ENCODE measurements at regions not wholly inside any gene's neighbourhood (a gene's known extent, or its start where the extent isn't known, plus 50 kb on each side); places are given as distances from the start of the nearest gene placed in this dataset.
A peak's percentile ranks its signal among the peaks of the same experiment; 100 is the strongest.

DNA sequence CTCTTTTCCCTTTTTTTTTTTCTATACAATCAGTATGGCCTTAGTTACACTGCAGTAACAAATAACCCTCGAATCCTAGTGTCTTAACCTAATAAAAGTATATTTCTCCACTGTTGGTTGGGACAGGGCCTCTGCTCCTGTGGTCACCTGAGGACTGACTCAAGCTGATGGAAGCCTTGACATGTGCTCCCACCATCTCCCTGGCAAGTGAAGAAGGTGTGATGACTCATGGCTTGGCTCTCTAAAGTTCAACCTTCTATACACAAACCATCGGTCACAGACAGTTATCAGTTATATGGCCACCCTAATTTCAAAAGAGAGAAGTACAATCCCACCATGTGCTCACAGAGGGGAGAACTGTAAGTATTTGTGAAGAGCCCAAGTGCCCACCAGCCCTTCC, 65.8 kb upstream of the CACNA2D3 start:
- no peak for TF ChIP-seq POLR2A (IDR thresholded peaks at IDR 0.05; ENCODE audit: borderline replicate concordance, extremely low read depth, insufficient read depth, insufficient read length)
- TF ChIP-seq, protein P1, sequence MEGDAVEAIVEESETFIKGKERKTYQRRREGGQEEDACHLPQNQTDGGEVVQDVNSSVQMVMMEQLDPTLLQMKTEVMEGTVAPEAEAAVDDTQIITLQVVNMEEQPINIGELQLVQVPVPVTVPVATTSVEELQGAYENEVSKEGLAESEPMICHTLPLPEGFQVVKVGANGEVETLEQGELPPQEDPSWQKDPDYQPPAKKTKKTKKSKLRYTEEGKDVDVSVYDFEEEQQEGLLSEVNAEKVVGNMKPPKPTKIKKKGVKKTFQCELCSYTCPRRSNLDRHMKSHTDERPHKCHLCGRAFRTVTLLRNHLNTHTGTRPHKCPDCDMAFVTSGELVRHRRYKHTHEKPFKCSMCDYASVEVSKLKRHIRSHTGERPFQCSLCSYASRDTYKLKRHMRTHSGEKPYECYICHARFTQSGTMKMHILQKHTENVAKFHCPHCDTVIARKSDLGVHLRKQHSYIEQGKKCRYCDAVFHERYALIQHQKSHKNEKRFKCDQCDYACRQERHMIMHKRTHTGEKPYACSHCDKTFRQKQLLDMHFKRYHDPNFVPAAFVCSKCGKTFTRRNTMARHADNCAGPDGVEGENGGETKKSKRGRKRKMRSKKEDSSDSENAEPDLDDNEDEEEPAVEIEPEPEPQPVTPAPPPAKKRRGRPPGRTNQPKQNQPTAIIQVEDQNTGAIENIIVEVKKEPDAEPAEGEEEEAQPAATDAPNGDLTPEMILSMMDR (IDR thresholded peaks at IDR 0.05 in 2 of 3, conservative IDR thresholded peaks at IDR 0.05 in 1 of 3; ENCODE audit: borderline replicate concordance in 1 of 3, insufficient read depth in 1 of 3, low read depth in 2 of 3, low read length in 2 of 3): no peak
- no peak for TF ChIP-seq YY1 (IDR thresholded peaks at IDR 0.05; ENCODE audit: extremely low read depth, insufficient replicate concordance, low read depth, low read length)
- TF ChIP-seq, protein P2, sequence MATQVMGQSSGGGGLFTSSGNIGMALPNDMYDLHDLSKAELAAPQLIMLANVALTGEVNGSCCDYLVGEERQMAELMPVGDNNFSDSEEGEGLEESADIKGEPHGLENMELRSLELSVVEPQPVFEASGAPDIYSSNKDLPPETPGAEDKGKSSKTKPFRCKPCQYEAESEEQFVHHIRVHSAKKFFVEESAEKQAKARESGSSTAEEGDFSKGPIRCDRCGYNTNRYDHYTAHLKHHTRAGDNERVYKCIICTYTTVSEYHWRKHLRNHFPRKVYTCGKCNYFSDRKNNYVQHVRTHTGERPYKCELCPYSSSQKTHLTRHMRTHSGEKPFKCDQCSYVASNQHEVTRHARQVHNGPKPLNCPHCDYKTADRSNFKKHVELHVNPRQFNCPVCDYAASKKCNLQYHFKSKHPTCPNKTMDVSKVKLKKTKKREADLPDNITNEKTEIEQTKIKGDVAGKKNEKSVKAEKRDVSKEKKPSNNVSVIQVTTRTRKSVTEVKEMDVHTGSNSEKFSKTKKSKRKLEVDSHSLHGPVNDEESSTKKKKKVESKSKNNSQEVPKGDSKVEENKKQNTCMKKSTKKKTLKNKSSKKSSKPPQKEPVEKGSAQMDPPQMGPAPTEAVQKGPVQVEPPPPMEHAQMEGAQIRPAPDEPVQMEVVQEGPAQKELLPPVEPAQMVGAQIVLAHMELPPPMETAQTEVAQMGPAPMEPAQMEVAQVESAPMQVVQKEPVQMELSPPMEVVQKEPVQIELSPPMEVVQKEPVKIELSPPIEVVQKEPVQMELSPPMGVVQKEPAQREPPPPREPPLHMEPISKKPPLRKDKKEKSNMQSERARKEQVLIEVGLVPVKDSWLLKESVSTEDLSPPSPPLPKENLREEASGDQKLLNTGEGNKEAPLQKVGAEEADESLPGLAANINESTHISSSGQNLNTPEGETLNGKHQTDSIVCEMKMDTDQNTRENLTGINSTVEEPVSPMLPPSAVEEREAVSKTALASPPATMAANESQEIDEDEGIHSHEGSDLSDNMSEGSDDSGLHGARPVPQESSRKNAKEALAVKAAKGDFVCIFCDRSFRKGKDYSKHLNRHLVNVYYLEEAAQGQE (IDR thresholded peaks at IDR 0.05; ENCODE audit: low read depth): no peak
- TF ChIP-seq EZH2phosphoT487 (IDR thresholded peaks at IDR 0.05; ENCODE audit: borderline replicate concordance): no peak
- TF ChIP-seq EGR1 (IDR thresholded peaks at IDR 0.05; ENCODE audit: low read depth): no peak
- TF ChIP-seq CEBPB (IDR thresholded peaks at IDR 0.05; ENCODE audit: low read depth): no peak
- TF ChIP-seq, protein P3, sequence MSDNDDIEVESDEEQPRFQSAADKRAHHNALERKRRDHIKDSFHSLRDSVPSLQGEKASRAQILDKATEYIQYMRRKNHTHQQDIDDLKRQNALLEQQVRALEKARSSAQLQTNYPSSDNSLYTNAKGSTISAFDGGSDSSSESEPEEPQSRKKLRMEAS (IDR thresholded peaks at IDR 0.05): peak; percentile 50
